Kidney (tissue), 13 donors: ENCODE measurements at regions not wholly inside any gene's neighbourhood (a gene's known extent, or its start where the extent isn't known, plus 50 kb on each side); places are given as distances from the start of the nearest gene placed in this dataset.

ENCODE experiments used
- DNase-seq, 5 donors: peaks; one replicate each; pipeline ENCODE4 v3.0.0-alpha.2; 2013 to 2020
- FAIRE-seq: peaks from 2 replicates; lab custom pipeline; 2012; peaks lifted over from hg19 to GRCh38; lab: Jason Lieb, UNC
- H3K27ac ChIP-seq, 2 donors: one replicate each; pipeline ENCODE4 v1.7.0; 2013; ENCODE audit warnings: low read depth in 2 of 2, low read length in 2 of 2, inconsistent platforms in 1 of 2
- H3K27me3 ChIP-seq: one replicate; pipeline ENCODE4 v1.7.1; 2013; ENCODE audit warnings: low read length, inconsistent platforms; ENCODE audit not compliant: control insufficient read depth, insufficient read depth
- H3K36me3 ChIP-seq, 3 donors: one replicate each; pipeline versions ENCODE4 v1.7.0 to v1.7.1; 2013; ENCODE audit warnings: low read length in 3 of 3, control low read depth in 1 of 3, inconsistent platforms in 1 of 3; ENCODE audit not compliant: insufficient read depth in 3 of 3, control insufficient read depth in 2 of 3
- H3K4me1 ChIP-seq, 3 donors: one replicate each; pipeline versions ENCODE4 v1.7.0 to v1.7.1; 2013; ENCODE audit warnings: low read length in 3 of 3, inconsistent platforms in 1 of 3, low read depth in 1 of 3; ENCODE audit not compliant: control insufficient read depth in 2 of 3, insufficient read depth in 2 of 3
- H3K4me3 ChIP-seq, 3 donors: one replicate each; pipeline versions ENCODE4 v1.7.0 to v1.8.1; 2013; ENCODE audit warnings: low read length in 3 of 3, control low read depth in 1 of 3, inconsistent platforms in 1 of 3
- H3K9ac ChIP-seq, 3 donors: one replicate each; pipeline versions ENCODE4 v1.7.0 to v1.7.1; 2013; ENCODE audit warnings: low read length in 3 of 3, control low read depth in 1 of 3, inconsistent platforms in 1 of 3
- H3K9me3 ChIP-seq, 3 donors: one replicate each; pipeline versions ENCODE4 v1.7.0 to v1.7.1; 2013; ENCODE audit warnings: low read length in 3 of 3, control low read depth in 1 of 3, inconsistent platforms in 1 of 3; ENCODE audit not compliant: control insufficient read depth in 2 of 3, insufficient read depth in 1 of 3
- CTCF ChIP-seq: IDR thresholded peaks from 3 replicates; pipeline ENCODE4 v1.5.1; 2012; ENCODE audit warnings: mild to moderate bottlenecking, moderate library complexity, borderline replicate concordance; ENCODE audit not compliant: insufficient read depth; ENCODE audit errors: extremely low read depth
- intact Hi-C: fragments of 100-400 bp; cut with DNase I; formaldehyde crosslinking; loops from one replicate; pipeline ENCODE4 v1.11.1; 2022
- donor health status: control.
- donor health status: control.
- donor health status: control.
- donor health status: control.
- donor health status: control.
- donor health status: DM: yes; HTN: yes; CAD: no.
- donor health status: Normal renal cell carcinoma (clear cell type).

DNA sequence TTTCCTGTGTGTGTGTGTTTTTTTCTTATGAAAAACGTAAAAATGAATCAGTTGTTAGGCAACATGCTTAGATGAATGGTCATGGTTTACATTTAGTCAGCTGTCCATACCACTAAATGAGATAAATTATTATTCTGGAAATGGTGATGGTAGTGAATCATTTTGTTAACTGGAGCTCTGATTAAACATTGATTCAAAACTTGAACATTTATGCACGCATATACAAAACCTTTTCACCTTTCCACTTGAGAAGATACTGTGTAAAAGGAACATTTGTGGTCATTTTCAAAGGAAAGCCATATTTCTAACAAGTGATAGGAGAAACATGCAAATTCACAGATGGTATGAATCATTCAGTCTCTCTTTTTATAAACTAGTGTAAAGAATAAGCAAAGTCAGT, 162.0 kb downstream of the SLC25A46 start:
- no peak for FAIRE-seq
- H3K36me3 ChIP-seq, result no peaks in the 10 kb centered on the region

DNA sequence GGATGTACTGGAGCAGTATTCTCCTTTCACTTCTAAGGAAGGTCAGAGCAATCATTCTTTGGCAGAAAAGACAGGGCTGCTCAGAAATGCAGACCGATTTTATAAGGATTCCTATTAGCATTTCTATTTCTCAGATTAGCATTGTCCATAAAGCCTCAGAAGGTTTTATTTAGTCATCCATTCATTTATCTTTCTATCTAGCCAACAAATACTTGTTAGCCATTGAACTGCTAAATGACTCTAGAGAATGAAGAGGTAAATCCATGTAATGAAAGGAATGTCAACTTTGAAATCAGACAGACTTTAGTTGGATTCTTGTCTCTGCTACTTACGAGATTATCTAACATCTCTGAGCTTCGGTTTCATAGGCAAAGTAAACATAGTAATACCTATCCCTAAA, 165.2 kb downstream of the SLC25A46 start:
- no peak for FAIRE-seq

More for the DNA sequence above, 162.0 kb downstream of the SLC25A46 start:
- no peak for TF ChIP-seq CTCF
- Histone ChIP-seq H3K27me3 (no peaks in the 10 kb centered on the region), H3K9me3 (no peaks in the 10 kb centered on the region), H3K27ac (no peak overlapping the region), H3K4me3 (no peak overlapping the region), H3K9ac (no peak overlapping the region), H3K4me1 (no peaks in the 10 kb centered on the region)
- intact Hi-C loops, result no loop called here
- DNase-seq, result no peak

GRCh38 chr5:110908848-110909247, 162.7 kb upstream of the TSLP start:
- no peaks in the 10 kb centered on the region for H3K4me1 ChIP-seq
- DNase-seq, result no peak
- H3K27me3 ChIP-seq, result no peaks in the 10 kb centered on the region
- no peak overlapping the region for H3K9ac ChIP-seq
- no peak for FAIRE-seq
- intact Hi-C loops, result no loop called here
- no peak for TF ChIP-seq CTCF
- H3K4me3 ChIP-seq, result no peak overlapping the region
- no peaks in the 10 kb centered on the region for H3K9me3 ChIP-seq
- H3K36me3 ChIP-seq, result no peaks in the 10 kb centered on the region
- no peak overlapping the region for H3K27ac ChIP-seq

More for the DNA sequence above, 165.2 kb downstream of the SLC25A46 start:
- TF ChIP-seq CTCF, result no peak
- DNase-seq, result no peak
- intact Hi-C loops, result no loop called here
- Histone ChIP-seq H3K9me3 (no peaks in the 10 kb centered on the region), H3K4me3 (no peak overlapping the region), H3K36me3 (no peaks in the 10 kb centered on the region), H3K27ac (no peak overlapping the region), H3K27me3 (no peaks in the 10 kb centered on the region), H3K4me1 (no peaks in the 10 kb centered on the region), H3K9ac (no peak overlapping the region)

DNA sequence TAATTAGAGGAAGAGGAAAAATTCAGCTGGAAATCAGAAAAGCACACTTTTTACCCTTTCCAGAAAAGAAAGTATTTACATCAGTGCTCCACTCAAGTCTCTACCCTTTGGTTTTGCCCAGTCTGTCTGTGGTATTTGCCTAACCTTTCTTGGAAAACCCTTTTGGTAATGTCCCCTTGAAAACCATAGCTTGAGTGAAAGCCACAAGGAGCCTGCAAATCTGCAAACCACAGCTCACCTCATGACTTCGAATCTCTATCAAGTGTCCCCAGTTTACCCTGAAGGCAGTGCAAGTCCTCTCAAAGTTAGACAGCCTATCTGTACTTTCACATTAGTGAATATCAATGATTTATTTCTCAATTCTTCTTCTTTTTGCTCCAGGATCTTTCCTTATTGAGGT, 162.1 kb upstream of the TSLP start:
- Histone ChIP-seq H3K9ac (no peak overlapping the region), H3K36me3 (no peaks in the 10 kb centered on the region), H3K9me3 (no peaks in the 10 kb centered on the region), H3K27me3 (no peaks in the 10 kb centered on the region), H3K4me3 (no peak overlapping the region), H3K27ac (no peak overlapping the region), H3K4me1 (no peaks in the 10 kb centered on the region)
- no peak for FAIRE-seq
- intact Hi-C loops, result no loop called here
- TF ChIP-seq CTCF, result no peak
- DNase-seq, result no peak
